ENCODE measurements at regions not wholly inside any gene's neighbourhood (a gene's known extent, or its start where the extent isn't known, plus 50 kb on each side); places are given as distances from the start of the nearest gene placed in this dataset.
"Not testable (repeated sequence)": the region's sequence is repeated elsewhere in the genome, so short reads cannot be mapped to it uniquely, and the experiment has no call there.

DNA sequence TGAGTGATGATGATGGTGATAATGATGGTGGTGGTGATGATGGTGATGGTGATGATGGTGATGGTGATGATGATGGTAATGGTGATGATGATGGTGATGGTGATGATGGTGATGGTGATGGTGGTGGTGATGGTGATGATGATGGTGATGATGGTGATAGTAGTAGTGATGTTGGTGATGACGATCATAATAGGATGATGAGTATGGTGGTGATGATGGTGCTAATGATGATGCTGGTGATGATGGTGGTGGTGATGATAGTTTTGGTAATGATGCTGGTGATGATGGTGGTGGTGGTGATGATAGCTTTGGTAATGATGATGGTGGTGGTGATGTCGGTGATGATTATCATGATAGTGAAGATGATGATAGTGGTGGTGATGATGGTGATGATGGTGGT lies 171.5 kb upstream of the SFSWAP start:
- DNase-seq (ENCODE audit: low read depth in 2 of 2) = no peak

DNA sequence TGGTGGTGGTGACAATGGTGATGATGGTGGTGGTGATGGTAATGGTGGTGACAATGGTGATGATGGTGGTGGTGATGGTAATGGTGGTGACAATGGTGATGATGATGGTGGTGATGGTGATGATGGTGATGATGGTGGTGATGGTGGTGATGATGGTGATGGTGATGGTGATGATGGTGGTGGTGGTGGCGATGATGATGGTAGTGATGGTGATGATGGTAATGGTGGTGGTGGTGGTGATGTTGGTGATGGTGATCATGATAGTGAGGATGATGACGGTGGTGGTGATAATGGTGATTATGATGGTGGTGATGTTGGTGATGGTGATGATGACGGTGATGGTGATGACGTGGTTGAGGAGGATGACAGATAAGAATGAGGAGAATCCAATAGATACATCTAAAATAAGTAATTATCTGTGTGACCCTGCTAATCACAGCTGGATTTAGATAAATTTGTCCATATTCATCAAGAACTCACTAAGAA lies 170.7 kb upstream of the SFSWAP start:
- no peak for DNase-seq (ENCODE audit: low read depth in 2 of 2)

DNA sequence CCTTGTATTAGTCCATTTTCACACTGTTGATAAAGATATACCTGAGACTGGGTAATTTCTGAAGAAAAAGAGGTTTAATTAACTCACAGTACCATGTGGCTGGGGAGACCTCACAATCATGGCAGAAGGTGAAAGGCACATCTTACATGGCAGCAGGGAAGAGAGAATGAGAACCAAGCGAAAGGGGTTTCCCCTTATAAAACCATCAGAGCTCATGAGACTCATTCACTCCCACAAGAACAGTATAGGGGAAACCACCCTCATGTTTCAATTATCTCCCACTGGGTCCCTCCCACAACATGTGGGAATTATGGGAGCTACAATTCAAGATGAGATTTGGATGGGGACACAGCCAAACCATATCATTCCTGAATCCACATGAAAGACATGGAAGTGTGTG lies 169.4 kb upstream of the SFSWAP start:
- not testable (repeated sequence) for DNase-seq (ENCODE audit: low read depth in 2 of 2)

DNA sequence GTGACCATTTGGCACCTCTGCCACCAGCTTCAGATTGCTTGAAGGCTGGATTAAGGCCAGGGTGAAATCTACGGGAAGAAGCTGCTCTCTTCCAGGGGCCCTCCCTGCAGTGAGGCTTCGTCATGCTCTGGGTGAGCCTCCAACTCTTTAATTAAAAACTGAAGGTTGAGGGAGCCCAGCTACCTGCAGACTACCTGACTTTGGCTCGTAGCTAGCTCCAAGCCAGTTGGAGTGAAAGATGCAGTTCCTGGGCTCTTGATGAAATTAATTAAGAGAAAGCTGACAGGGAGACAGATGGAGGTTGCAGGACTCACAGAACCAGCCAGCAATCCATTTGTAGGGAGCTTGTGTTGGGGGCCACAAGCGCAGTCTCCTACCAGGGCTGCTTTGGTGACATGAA lies 168.5 kb upstream of the SFSWAP start:
- DNase-seq (ENCODE audit: low read depth in 2 of 2) = no peak

DNA sequence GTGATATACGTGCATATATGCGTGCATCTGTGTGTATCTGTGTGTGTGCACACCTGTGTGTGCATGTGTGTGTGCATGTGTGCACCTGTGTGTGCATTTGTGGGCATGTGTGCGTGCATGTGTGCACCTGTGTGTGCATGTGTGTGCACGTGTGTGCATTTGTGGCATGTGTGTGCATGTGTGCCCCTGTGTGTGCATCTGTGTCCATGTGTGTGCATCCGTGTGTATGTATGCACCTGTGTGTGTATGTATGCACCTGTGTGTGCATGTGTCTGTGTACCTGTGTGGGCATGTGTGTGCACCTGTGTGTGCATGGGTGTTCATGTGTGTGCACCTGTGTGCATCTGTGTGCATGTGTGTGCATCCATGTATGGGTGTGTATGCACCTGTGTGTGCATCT lies 167.8 kb upstream of the SFSWAP start:
- DNase-seq (ENCODE audit: low read depth in 2 of 2) = no peak

DNA sequence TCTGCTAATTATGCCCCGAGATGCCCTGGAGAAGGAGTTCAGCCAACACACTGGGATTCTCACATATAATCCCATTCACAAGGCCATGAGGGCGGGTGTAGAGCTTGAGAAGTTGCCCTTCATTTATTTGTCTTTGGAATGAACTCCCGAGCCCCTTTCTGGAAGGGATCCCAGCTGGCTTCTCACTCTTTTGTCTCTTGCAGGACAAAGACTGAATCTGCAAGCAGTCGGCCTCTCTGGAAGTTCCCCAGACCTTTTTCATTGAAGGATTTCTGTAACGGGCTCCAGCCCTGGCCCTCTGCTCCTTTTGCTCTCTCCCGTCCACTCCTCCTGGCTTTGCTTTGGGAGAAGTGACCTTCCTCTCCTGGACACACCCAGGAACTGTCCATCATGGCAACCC lies 163.3 kb upstream of the SFSWAP start:
- no peak for DNase-seq (ENCODE audit: low read depth in 2 of 2)

DNA sequence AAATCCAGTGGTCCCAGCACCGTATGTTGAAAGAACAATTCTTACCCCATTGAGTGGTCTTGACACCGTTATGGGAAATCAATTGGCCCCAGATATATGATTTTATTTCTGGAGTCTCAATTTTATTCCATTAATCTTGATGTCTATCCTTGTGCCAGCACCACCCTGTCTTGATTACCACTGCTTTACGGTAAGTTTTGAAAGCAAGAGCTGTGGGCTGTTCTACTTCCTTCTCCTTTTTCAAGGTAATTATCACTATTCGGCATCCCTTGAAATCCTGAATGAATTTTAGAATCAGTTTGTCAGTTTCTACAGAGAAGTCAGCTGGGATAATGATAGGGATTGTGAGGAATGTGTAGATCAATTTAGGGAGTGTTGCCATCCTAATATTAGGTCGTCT lies 160.8 kb upstream of the SFSWAP start:
- DNase-seq (ENCODE audit: low read depth in 2 of 2) = no peak

DNA sequence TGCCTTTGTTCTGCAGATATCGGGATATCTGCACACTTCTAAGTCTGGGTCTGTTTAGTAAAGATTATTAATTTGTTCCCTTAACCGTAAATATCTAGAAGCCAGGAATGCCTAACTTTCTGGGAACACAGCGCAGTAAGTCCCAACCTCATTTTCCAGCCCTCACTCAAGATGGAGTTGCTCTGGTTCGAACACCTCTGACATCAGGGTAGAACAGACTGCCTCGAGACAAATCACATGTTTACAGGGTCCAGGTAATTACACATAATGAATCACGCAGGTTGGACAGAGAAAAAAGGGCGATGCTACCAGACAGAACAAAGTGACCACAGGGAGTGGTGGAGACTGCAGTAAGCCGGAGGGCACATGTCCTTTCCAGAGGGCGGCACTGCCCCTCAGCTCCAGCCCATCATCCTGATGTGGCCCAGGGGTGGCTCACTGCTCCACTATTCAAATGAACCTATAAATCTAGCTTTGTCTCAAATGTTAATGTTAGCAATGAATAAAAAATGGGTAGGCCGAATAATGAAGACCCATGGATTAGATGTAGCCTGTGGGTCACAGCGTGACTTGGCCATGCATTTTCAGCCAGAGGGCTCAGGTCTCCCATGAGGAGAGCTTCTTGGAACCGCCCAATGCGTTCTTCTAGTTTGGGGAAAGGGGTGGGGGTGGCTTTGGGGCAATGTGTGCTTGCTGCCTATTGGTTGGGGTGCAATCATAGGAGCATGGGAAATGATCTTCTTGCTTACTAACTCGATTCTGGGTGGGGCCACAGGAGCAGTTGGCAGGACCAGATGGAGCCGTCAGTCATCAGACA lies 159.0 kb upstream of the SFSWAP start:
- no peak for DNase-seq (ENCODE audit: low read depth in 2 of 2)

DNA sequence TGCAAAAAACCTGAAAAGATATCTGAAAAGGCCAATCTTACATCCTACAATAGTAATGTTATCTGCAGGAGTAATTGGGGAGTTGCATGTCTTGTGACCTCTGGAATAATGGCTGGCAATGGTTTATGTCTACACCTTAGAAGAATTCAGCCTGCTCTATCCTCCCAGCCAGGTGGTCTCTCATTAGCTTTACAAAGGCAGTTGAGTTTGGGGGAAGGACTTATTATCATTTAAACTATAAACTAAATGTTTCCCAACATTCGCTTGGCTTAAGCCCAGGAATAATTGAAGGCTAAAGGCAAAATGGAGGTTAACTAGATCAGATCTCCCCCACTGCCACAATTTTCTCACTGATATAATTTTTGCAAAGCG lies 158.4 kb upstream of the SFSWAP start:
- no peak for DNase-seq (ENCODE audit: low read depth in 2 of 2)

DNA sequence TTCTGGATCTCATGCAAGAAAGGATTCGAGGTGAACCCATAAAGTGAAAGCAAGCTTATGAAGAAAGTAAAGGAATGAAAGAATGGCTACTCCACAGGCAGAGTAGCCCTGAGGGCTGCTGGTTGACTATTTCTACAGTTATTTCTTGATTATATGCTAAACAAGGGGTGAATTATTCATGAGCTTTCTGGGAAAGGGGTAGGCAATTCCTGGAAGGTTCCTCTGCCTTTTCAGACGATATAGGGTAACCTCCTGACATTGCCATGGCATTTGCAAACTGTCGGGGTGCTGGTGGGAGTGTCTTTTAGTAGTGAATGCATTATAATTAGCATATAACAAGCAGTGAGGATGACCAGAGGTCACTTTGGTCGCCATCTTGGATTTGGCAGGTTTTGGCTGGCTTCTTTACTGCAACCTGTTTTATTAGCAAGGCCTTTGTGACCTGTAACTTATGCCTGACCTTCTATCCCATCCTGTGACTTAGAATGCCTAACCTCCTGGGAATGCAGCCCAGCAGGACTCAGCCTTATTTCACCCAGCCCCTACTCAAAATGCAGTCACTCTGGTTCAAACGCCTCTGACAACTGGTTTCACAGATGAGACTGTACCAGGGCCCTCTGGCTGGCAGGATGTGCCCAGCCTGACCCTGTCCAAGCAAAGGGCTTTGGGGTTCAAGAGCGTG lies 157.7 kb upstream of the SFSWAP start:
- DNase-seq (ENCODE audit: low read depth in 2 of 2) = no peak

DNA sequence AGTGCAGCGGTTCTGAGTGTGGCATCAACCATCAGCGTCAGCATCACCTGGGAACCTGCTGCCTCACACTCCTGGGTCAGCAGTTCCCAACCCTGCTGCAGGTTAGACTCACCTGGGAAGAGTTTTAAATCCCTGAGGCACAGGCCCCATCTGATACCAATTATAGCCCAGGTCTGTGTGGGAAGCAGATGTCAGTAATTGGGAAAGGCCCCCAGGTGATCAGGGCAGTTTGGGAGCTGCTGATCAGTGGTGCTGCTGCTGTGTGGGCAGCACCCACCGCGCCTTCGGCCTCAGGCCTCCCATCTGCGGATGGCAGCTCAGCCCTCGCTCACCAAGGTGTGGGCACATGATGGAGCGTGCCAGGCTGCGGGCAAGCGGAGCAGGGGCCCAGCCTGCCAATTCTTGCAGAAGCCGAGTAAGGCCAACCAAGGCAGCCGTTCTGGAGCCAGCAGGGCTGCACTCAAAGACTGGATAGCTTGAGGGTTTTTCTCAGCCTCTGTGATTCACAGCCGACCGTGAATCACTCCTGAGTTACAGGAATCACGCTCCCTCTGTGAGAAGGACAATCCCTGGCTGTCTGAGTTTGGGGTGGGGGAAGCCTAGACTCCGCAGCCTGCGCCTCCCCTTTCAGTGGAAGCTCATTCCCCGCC lies 155.6 kb upstream of the SFSWAP start:
- no peak for DNase-seq (ENCODE audit: low read depth in 2 of 2)

DNA sequence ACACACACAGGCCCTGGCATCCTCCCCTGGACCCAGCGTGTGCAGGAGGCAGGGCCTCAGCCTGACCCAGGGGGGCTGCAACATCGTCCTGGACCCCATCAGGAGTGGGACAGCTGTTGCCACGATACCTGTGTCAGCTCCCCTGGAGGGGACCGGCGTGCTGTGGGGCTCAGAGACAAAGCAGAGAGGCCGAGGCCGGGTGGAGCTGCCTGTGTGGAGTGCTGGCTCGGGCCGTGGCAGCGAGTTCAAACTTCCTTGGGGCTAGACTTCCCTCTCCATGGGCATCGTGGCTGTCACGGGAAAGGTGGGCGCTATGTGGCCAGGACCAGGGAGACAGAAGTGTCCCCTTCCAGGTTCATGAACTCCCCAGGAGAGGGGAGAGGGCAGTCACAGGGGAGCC lies 155.0 kb upstream of the SFSWAP start:
- no peak for DNase-seq (ENCODE audit: low read depth in 2 of 2)

DNA sequence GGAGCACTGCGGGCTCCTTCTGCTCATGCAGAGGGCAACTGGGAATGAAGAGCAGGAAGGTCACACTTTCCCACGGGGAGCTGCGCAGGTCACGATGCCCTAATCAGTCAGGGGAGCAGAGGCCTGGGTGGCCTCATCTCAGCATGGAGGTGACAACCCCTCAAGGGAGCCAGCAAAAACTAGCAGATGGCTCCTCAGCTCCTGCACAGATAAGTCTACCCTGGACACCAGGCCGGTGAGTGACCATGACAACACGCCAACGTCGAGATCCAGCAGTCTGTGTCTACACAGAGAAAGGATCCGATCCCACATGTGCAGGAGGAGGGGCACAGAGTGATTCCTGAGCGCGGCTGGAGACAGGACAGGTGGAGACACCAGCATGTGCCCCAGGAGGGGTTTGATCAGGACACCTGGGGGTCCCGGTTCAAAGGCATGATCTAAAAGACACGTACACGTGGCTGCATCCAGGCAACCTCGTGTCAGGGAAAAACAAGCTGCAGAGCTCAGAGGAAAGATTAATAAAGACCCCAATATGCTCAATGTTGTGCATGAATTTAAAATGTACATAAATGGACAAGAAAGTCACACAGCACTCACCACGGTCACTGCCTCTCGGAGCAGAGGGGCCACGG lies 153.7 kb upstream of the SFSWAP start:
- DNase-seq (ENCODE audit: low read depth in 2 of 2) = no peak

DNA sequence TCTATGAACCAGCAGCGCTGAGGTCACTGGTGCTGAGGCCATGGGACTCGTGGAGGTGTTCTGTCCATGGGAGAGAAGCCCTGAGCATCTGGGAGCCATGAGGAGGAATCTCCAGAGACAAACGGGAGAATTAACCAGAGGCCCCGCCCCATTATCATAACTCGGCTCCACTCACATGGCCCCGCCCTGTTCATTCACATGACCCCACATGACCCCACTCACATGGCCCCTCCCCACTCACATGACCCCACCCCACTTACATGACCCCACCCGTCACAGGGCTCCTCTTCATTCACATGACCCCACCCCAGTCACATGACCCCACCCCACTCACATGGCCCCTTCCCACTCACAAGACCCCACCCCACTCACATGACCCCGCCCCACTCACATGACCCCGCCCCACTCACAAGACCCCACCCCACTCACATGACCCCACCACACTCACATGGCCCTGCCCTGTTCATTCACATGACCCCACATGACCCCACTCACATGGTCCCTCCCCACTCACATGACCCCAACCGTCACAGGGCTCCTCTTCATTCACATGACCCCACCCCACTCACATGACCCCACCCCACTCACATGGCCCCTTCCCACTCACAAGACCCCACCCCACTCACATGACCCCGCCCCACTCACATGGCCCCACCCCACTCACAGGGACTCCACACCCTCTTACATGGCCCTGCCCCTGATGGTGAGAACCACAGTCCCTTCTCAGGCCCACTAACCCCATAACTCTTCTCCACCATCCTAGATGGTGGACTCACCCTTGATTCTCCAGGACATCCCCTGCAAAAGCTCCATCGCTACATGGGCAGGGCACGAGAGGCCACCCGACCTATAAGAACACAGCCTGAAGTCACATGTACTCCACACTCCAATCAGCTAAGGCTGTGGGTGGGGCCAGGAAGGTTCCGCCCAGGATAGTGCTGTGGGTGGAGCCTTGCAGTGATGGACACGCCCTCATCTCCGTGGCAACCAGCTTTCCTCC lies 151.1 kb upstream of the SFSWAP start:
- no peak for DNase-seq (ENCODE audit: low read depth in 2 of 2)

DNA sequence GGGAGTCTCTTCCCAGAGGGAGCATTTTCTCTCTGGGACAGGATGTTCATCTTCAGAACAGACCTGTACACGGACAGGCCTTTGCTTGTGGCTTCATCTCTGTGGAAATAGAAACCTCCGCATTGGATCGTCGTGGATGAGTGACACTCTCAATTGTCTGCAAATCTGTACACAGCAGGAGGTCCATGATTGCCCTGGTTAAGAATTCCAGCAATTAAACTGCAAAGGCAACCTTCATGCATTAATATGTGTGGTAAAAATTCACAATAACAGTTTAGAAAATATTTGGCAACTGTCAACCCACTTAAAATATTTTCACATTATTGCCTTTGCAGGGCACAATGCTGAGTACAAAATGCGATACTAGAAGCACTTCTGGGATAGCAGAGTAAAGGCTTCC lies 149.8 kb upstream of the SFSWAP start:
- DNase-seq (ENCODE audit: low read depth in 2 of 2) = no peak

DNA sequence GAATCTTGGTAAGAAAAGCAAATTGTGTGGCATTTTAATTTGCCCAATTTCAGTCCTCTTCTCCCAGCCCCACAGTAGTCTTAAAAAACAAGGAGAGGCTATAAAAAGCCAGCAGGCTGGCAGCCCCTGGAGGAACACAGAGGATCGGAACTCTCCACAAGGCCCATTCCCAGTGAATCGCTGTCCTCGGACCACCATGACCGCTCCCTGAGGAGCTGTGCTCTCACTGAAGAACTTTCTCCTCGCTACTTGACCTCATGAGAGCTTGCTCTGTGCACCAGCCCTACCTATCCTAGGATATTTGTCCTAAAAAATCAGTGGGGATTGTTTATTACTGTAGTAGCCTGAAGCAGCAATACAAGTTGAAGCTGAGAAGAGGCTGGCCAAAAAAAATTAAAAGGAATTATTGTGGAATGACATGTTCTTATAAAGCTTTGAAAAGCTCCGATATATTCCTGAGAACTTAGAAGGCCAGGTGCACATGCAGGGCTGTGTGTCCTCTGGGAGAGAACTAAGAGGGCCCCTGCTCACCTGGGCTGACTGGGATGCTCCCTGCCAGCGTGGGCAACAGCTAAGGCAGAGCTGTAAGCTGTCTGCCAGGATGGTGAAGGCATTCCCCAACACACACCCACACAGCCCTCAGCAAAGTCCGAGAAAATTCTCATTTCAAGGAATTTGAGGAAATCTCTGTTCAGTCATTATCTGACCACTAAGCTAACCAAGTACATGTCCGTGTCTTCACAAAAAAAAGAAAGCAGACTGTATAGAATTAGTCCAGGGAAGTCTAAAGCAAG lies 148.8 kb upstream of the SFSWAP start:
- no peak for DNase-seq (ENCODE audit: low read depth in 2 of 2)

DNA sequence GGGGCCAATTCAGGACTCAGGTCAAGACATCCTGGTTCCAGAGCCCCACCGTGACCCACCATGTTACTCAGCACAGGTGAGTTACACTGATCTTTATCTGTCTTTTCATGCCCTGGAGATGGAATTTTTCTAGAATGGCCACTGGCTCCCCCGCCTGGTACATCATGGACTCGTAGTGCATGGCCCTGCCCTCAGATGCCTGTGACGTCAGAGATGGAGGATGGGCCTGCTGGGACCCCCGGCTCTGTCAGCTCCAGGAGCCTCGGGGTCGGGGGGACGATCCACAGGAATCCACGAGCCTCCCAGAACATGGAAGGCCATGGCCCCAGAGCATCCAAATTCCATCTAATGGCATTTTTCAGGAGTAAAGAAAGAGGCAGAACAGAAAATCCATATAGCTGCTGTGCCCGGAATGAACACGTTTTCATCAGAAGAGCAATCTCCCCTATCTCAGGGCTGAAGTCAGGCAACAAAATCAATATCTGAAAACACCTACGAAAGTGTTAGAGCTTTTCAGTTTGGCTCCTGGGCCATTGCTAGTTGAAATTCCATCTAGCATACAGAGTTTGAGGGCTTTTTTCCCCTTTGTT lies 146.7 kb upstream of the SFSWAP start:
- DNase-seq (ENCODE audit: low read depth in 2 of 2) = not testable (repeated sequence)

DNA sequence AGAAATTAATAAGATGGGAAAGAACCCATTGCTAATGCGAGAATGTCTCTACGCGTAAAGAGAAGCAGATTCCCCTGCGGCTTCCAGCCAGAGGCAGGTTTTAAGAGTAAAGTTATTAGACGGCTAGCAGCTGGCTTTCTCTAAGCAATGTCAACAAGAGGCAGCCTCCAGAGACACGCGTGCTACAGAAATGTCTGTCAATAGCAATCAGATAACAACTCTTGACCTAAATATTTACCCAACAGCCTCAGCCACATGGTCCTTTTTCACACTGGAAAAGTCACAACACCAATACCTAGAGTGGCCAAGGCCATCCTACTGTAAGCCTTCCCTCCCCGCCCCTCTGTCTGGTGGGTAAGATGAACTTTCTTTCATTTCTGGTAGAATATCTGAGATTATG lies 146.0 kb upstream of the SFSWAP start:
- DNase-seq (ENCODE audit: low read depth in 2 of 2) = no peak

DNA sequence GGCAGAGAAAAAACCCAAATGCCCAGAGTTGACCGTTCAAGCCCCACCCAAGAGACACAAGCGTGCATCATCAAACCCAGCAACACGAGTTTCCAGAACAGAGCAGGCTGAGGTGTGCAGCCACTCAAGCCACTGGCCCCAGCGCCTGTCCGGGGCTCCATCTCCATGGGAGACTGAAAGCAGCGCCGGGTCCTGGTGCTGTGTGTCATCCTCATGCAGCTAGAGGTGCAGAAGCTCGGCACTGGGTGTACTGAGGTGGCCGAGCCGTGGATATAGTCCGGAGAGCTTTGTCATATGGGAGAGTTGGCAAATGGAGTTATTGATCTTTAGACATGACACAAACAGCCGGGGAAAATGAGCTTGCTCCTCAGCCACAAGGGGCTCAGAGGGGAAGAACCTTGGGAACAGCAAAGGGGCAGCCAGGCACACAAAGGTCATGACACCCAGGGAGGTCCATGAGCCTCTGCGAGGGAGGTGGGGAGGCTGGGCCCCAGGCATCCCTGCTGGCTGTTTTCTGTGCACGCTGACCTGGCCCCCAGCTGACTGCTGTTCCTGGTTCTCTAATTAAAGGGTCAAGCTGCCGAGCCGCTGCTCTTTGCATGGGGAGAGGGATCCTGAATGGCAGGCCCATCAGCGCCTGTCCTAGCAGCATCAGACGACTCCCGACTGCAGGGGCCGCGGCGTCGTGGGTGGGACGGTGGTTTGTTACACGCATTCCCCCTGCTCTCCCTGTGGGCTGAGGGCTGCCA lies 145.4 kb upstream of the SFSWAP start:
- DNase-seq (ENCODE audit: low read depth in 2 of 2) = no peak
